ENCODE measurements at regions not wholly inside any gene's neighbourhood (a gene's known extent, or its start where the extent isn't known, plus 50 kb on each side); places are given as distances from the start of the nearest gene placed in this dataset.
"Not testable (repeated sequence)": the region's sequence is repeated elsewhere in the genome, so short reads cannot be mapped to it uniquely, and the experiment has no call there.

GRCh38 chr5:124173386-124173785 is 573.1 kb downstream of the ZNF608 start:
- no peak for DNase-seq (ENCODE audit: low read depth)

- no peak for DNase-seq (ENCODE audit: low read depth)
Measured at GRCh38 chr5:124172389-124173003, 573.9 kb downstream of the ZNF608 start.

- not testable (repeated sequence) for DNase-seq (ENCODE audit: low read depth)
Measured at GRCh38 chr5:124168093-124168492, 578.3 kb downstream of the ZNF608 start.

- DNase-seq (ENCODE audit: low read depth): no peak
Measured at GRCh38 chr5:124162767-124163532, 583.5 kb downstream of the ZNF608 start.

- no peak for DNase-seq (ENCODE audit: low read depth)
Measured at GRCh38 chr5:124161266-124161665, 585.2 kb downstream of the ZNF608 start.

DNA sequence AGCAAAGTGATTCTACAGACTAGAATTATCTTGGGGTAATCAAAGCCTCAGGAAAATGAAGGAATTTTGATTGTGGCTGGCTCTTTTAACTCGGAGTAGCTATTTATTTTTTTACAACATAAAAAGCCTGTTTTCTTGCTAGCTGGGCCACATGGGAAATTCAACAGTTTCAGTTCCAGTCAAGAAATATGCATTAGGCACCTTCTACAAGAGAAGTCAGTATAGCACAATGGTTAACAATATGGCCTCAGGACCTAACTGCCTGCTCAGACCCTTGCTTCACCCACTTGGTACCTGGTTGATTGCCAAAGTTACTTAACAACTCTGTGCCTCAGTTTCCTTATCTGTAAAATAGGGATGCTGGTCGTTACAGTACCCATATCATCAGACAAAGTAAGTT is 586.2 kb downstream of the ZNF608 start:
- DNase-seq (ENCODE audit: low read depth): no peak

- no peak for DNase-seq (ENCODE audit: low read depth)
Measured at GRCh38 chr5:124157320-124157719, 589.1 kb downstream of the ZNF608 start.

GRCh38 chr5:124156415-124156996 is 589.9 kb downstream of the ZNF608 start:
- DNase-seq (ENCODE audit: low read depth): no peak

DNA sequence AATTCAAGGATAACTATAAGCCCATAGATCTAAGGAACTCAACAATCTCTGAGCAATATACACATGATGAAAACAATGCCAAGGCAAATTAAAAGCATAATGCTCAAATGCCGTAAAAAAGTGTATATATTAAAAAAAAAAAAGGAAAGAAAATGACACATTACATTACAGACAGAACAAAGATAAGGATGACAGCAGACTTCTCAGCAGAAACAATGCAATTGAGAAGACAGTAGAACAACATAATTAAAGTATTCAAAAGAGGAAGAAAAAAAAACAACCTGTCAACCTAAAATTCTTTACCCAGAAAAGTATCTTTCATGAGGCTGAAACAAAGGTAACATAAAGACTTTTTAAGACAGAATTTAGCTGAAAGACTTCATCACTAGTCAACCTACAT is 591.7 kb downstream of the ZNF608 start:
- no peak for DNase-seq (ENCODE audit: low read depth)

DNA sequence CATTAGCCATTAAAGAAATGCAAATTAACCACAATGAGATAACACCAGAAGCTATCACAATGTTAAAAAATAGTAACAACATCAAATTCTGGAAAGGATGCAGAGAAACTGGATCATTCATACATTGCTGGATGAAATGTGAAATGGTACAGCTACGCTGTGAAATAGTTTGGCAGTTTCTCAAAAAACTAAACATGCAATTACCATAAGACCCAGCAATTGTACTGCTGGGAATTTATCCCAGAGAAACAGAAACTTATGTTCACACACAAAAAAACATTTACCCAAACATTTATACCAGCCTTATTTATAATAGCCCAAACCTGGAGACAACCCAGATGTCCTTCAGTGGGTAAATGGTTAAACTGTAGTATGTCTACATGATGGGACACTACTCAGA is 592.9 kb downstream of the ZNF608 start:
- no peak for DNase-seq (ENCODE audit: low read depth)

GRCh38 chr5:124148574-124148973 is 597.9 kb downstream of the ZNF608 start:
- DNase-seq (ENCODE audit: low read depth): no peak

DNA sequence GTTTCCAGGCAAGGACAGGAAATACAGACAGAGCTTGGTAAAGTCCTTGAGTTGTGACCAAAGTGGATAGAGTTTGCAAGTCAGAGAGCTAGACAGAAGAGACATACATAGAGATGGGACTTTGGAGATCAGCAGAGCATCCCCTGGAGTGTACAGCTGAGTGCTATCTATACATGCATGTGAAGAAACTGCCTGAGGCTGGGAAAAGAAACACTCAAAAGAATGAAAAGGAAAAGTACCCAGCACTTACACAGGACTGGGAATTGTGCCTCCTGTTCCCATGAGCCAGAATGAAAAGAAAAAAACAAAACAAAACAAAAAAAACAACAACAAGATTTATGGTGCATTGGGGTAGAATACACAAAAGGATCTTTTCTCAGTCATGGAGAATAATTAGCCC is 606.4 kb downstream of the ZNF608 start:
- no peak for DNase-seq (ENCODE audit: low read depth)

- DNase-seq (ENCODE audit: low read depth): no peak
Measured at GRCh38 chr5:124139477-124139876, 607.0 kb downstream of the ZNF608 start.

DNA sequence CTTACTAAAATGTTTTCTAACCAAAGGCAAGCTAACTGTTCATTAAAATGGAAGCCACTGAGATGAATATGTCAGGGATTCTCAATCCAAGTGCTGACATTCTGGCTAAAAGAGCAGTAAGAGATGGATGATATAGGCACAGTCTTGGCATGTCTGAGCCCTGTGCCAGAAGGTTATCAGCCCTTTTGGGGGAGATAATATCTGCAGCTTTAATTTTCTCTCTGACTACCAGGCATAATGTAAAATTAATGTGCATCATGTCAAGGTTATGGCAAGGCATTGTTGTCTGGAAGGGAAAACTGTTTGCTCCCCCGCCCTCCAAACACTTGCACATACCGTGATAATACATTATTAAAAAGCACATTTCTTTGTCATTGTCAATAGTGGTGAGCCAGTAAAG is 609.8 kb downstream of the ZNF608 start:
- DNase-seq (ENCODE audit: low read depth): no peak

- no peak for DNase-seq (ENCODE audit: low read depth)
Measured at GRCh38 chr5:124134941-124135340, 611.5 kb downstream of the ZNF608 start.

DNA sequence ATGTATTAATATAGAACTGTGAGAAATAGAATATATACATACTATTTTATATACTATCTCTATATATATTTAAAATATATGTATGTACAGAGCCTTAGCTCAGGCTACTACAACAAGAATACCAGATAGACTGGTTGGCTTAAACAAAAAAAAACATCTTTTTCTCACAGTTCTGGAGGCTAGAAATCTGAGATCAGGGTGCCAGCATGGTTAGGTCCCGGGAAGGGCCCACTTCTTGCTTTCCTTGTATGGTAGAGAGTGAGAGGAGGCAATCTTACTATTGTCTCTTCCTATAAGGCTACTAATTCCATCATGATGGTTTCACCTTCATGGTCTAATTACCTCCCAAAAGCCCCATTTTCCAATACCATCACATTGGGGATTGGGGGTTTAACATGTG is 613.0 kb downstream of the ZNF608 start:
- DNase-seq (ENCODE audit: low read depth): no peak

DNA sequence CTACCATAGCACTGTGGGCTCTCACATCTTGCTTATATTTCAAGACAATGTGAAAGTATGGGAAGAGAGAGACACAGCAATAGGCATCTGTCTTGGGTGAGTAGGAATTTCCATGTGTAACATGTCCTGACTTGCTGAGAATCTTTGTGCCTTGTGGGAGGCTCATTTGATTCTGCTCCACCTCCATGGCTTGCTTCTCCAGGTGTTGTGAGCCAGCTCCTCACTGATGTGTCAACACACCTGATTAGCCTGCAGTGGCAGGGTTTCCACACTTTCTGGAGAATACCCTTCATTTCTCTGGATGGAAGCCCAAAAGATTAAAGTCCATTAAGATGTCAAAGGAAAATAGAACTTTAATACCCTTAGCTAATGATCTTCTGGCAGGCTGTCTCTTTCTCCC is 613.6 kb downstream of the ZNF608 start:
- no peak for DNase-seq (ENCODE audit: low read depth)

DNA sequence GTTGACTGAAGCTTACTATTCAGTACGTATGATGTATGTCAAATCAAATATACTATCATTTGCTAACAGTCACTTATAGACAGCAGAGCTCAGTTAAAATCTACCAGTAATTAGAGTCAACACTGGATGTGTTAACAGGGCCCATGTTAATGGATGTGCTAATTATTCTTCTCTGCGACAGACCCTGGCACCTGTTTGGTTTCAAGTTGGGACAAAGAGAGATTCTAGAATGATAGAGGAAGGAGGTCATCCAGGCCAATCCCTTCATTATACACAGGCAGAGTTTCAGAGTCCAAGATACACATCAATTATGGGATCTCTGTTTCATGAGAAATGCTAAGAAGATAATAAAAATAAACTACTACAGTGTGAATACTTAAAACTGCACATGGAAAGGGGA is 615.0 kb downstream of the ZNF608 start:
- DNase-seq (ENCODE audit: low read depth): no peak

GRCh38 chr5:124130816-124131215 is 615.6 kb downstream of the ZNF608 start:
- no peak for DNase-seq (ENCODE audit: low read depth)

GRCh38 chr5:124128867-124129266 is 616.9 kb downstream of the CSNK1G3 start:
- no peak for DNase-seq (ENCODE audit: low read depth)

GRCh38 chr5:124126504-124127217 is 614.7 kb downstream of the CSNK1G3 start:
- DNase-seq (ENCODE audit: low read depth): no peak

GRCh38 chr5:124124711-124125229 is 612.8 kb downstream of the CSNK1G3 start:
- DNase-seq (ENCODE audit: low read depth): no peak

DNA sequence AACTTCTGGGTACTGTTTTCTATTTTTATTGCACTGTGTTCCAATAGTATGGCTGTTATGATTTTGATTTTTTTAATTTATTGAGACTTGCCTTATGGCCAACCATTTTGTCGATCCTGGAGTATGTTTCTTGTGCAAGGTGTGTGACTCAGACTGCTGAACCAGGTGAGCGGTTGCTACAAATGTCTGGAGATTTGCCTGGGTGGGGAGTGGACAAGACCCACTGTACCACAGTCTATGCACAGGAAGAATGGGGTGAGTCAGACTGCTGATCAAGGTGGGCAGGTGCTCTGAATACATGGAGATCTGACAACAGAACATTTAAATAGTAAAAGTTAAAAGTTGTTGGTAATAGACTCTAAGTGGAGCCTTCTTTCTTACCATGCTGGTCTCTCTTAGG is 609.2 kb downstream of the CSNK1G3 start:
- DNase-seq (ENCODE audit: low read depth): no peak

All from CMK (cell line).